Stomach (tissue), 8 donors: ENCODE measurements at regions not wholly inside any gene's neighbourhood (a gene's known extent, or its start where the extent isn't known, plus 50 kb on each side); places are given as distances from the start of the nearest gene placed in this dataset.

Experiments
- DNase-seq, 2 donors: peaks; one replicate each; pipeline versions ENCODE4 v3.0.0 to v3.0.0-alpha.2; 2013 to 2019
- H3K27ac ChIP-seq, 5 donors: fragments of 200-600 bp in 4 of 5; sonication (generic) in 4 of 5; one replicate each; pipeline ENCODE4 v1.5.1; 2013 to 2019; ENCODE audit warnings: mild to moderate bottlenecking in 1 of 5, moderate library complexity in 1 of 5
- H3K27me3 ChIP-seq, 3 donors: fragments of 200-600 bp; sonication (generic); one replicate each; pipeline ENCODE4 v1.5.1; 2017 to 2019; ENCODE audit warnings: mixed run types in 1 of 3
- H3K36me3 ChIP-seq, 4 donors: fragments of 200-600 bp; sonication (generic); 1 replicate in 3 of 4; 2 replicates in 1 of 4; pipeline ENCODE4 v1.5.1; 2016 to 2019
- H3K4me1 ChIP-seq, 4 donors: fragments of 200-600 bp; sonication (generic); one replicate each; pipeline ENCODE4 v1.5.1; 2016 to 2019
- H3K4me3 ChIP-seq, 4 donors: fragments of 200-600 bp; sonication (generic) in 3 of 4; one replicate each; pipeline ENCODE4 v1.5.1; 2016 to 2019; ENCODE audit warnings: mild to moderate bottlenecking in 1 of 4
- H3K9me3 ChIP-seq, 4 donors: fragments of 200-600 bp; sonication (generic); one replicate each; pipeline ENCODE4 v1.5.1; 2016 to 2019
- EP300 ChIP-seq: sonication (generic); formaldehyde crosslinking; IDR thresholded peaks from one replicate; pipeline ENCODE4 v1.6.1; 2017; ENCODE audit warnings: antibody characterized with exemption
- POLR2A ChIP-seq, 4 donors: fragments of 450-650 bp; IDR thresholded peaks; one replicate each; pipeline ENCODE4 v1.6.1; 2016; ENCODE audit warnings: antibody characterized with exemption in 4 of 4, control low read depth in 2 of 4, mild to moderate bottlenecking in 1 of 4, moderate library complexity in 1 of 4
- POLR2AphosphoS5 ChIP-seq, 3 donors: sonication (generic); formaldehyde crosslinking; IDR thresholded peaks; one replicate each; pipeline ENCODE4 v1.6.1; 2016; ENCODE audit warnings: antibody characterized with exemption in 3 of 3
- WGBS, 5 donors: extraction: QIAGEN DNeasy Blood & Tissue Kit in 3 of 5; methylation state at CpG; one replicate each; pipeline versions ENCODE4 v1.1.5 to v1.1.7; 2013 to 2018; 5-methylcytosine and 5-hydroxymethylcytosine counted together
- intact Hi-C: fragments of 100-400 bp; cut with DNase I; formaldehyde crosslinking; loops from one replicate; pipeline ENCODE4 v1.15.1; 2023; ENCODE audit warnings: low total_unique reads
- TF ChIP-seq, protein P1 (sequence below), 7 experiments: fragments of 450-650 bp in 4 of 7; fragments of 200-600 bp in 3 of 7; sonication (generic) in 3 of 7; IDR thresholded peaks; one replicate each; pipeline ENCODE4 v1.5.1; 2016 to 2019; ENCODE audit warnings: antibody characterized with exemption in 7 of 7, control low read depth in 2 of 7, mild to moderate bottlenecking in 1 of 7
- donor health status: healthy with polysubstance abuse.
- donor health status: Bipolar disorder and iron deficiency.
- donor health status: healthy.

DNA sequence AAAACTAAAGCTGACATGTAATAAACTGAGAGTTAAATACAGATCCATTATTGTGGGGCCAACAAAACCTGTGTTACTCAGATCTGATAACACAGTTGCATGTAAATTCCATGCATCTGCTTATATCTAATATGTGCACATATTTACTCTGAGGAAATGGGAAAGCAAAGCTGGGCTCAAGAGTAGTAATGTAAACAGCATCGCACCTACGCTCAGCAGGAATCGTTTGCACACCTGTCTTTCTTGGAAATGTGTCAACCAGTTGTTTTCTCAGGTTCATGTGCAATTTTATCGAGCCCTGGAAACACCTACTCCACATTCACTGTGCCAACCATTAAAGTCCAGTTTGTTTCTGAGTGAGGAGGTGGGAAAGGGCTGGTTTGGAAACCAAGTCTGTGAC is 80.3 kb upstream of the CNKSR3 start:
- H3K4me3 ChIP-seq: no peak overlapping the region
- H3K36me3 ChIP-seq: no peaks in the 10 kb centered on the region
- peak; percentile 55 to 81 for DNase-seq
- H3K9me3 ChIP-seq: no peaks in the 10 kb centered on the region
- peaks cover 0 to 12% (median 6%) of the 10 kb centered on the region in 4 donors for H3K4me1 ChIP-seq
- no peaks in the 10 kb centered on the region for H3K27me3 ChIP-seq
- 18 to 47% (median 34%) methylated on average over 4 of the region's 4 CpGs for WGBS, 5 donors
- TF ChIP-seq POLR2AphosphoS5 (IDR thresholded peaks at IDR 0.05): peak; percentile 58 to 87 (median 65)
- TF ChIP-seq, protein P1, sequence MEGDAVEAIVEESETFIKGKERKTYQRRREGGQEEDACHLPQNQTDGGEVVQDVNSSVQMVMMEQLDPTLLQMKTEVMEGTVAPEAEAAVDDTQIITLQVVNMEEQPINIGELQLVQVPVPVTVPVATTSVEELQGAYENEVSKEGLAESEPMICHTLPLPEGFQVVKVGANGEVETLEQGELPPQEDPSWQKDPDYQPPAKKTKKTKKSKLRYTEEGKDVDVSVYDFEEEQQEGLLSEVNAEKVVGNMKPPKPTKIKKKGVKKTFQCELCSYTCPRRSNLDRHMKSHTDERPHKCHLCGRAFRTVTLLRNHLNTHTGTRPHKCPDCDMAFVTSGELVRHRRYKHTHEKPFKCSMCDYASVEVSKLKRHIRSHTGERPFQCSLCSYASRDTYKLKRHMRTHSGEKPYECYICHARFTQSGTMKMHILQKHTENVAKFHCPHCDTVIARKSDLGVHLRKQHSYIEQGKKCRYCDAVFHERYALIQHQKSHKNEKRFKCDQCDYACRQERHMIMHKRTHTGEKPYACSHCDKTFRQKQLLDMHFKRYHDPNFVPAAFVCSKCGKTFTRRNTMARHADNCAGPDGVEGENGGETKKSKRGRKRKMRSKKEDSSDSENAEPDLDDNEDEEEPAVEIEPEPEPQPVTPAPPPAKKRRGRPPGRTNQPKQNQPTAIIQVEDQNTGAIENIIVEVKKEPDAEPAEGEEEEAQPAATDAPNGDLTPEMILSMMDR (IDR thresholded peaks at IDR 0.05): no peak
- intact Hi-C loops: no loop called here
- H3K27ac ChIP-seq: peak overlapping the region in 3 of 5 donors; percentile 36 to 65 (median 61)

DNA sequence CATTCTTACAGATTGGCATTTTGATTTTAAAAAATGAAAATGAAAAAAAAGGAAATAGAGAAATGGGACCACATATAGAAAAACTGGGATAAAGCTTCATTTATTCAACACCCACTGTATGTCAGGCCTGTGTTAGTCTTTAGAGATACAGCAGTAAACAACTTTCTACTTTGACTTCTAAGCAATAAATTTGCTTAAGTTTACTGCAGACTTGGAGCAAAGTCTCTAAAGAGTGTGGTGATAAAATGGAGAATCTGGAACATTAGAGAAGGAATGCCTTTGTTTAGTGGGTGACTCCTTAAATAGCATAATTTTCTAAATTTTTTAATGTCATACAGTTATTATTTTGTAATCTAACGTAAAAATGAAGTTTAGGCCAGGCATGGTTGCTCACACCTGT is 80.7 kb upstream of the CNKSR3 start:
- Histone ChIP-seq H3K27ac (peak overlapping the region; percentile 15 to 68 (median 61)), H3K27me3 (no peaks in the 10 kb centered on the region), H3K4me3 (no peak overlapping the region), H3K9me3 (no peaks in the 10 kb centered on the region), H3K4me1 (peaks cover 0 to 12% (median 6%) of the 10 kb centered on the region in 4 donors), H3K36me3 (no peaks in the 10 kb centered on the region)
- intact Hi-C loops: no loop called here
- DNase-seq: no peak
- TF ChIP-seq, protein P1 (IDR thresholded peaks at IDR 0.05): no peak
- TF ChIP-seq POLR2AphosphoS5 (IDR thresholded peaks at IDR 0.05) (no peak), POLR2A (IDR thresholded peaks at IDR 0.05) (no peak), EP300 (no peak)
- 75 to 89% (median 87%) methylated on average over 1 of the region's 1 CpG for WGBS, 5 donors

DNA sequence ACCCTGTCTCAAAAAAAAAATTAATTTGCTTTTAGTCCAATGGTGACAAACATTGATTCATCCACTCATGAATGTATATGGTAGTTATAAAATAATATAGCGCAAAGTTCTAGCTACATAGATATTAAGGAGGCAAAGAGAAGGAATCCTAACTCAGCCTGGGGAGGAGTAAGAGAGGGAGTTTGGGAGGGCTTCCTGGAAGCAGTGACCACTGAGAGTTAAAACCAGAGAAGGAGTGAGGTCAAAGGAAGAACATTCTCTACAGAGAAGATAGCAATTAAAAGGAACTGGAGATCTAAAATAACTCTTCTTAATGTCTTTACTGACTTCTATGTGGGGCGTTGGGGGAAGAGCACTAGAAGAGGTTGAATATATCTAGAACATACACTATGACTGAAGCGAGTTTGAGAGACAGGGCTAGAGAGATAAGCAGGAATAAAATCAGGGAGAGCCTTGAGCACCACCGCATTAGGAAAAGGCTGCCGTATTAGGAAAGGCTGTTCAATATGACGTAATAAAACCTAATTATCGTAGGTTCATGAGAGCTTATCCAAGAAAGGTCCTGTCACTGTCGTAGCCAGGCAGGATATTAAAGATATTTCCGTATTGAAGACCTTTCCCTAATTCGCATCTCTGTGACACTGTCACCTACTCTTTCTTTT is 81.8 kb upstream of the CNKSR3 start:
- Histone ChIP-seq H3K4me1 (peaks cover 0 to 12% (median 6%) of the 10 kb centered on the region in 4 donors), H3K9me3 (no peaks in the 10 kb centered on the region), H3K27me3 (no peaks in the 10 kb centered on the region), H3K4me3 (no peak overlapping the region), H3K36me3 (no peaks in the 10 kb centered on the region), H3K27ac (peak overlapping the region in 4 of 5 donors; percentile 13 to 65 (median 48))
- no peak for DNase-seq
- intact Hi-C loops: no loop called here
- no peak for TF ChIP-seq POLR2A (IDR thresholded peaks at IDR 0.05)
- TF ChIP-seq EP300: no peak
- TF ChIP-seq POLR2AphosphoS5 (IDR thresholded peaks at IDR 0.05): no peak
- TF ChIP-seq, protein P1 (IDR thresholded peaks at IDR 0.05): no peak
- WGBS, 5 donors: 84 to 95% (median 90%) methylated on average over 10 of the region's 10 CpGs

DNA sequence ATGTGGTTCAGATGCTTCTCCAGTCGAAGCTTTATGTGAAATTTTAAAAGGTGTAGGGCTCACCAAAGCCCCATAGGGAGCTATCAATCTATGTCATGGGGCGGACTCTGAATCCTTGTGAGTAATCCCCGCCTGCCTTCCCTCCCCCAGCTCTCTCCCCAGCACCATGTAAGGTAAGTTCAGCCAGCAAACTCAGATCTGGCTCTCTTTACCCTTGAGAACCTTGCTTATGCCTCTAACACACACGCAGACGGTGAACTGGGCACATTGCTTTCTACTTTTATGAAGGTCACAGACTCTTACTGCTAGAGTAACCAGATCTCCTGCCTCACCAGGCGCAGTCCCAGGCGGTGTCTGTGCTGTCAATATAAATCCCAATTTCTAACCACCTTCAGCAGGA is 82.6 kb upstream of the CNKSR3 start:
- peak in 1 of 2 donors; percentile 81 for DNase-seq
- 61 to 76% (median 68%) methylated on average over 7 of the region's 7 CpGs for WGBS, 5 donors
- intact Hi-C loops: no loop called here
- peak overlapping the region; percentile 13 to 65 (median 41) for H3K27ac ChIP-seq
- no peaks in the 10 kb centered on the region for H3K9me3 ChIP-seq
- H3K36me3 ChIP-seq: no peaks in the 10 kb centered on the region
- no peak overlapping the region for H3K4me3 ChIP-seq
- peaks cover 0 to 12% (median 6%) of the 10 kb centered on the region in 4 donors for H3K4me1 ChIP-seq
- TF ChIP-seq EP300: no peak
- no peak for TF ChIP-seq POLR2A (IDR thresholded peaks at IDR 0.05)
- peak in 2 of 3 donors; percentile 10 to 57 for TF ChIP-seq POLR2AphosphoS5 (IDR thresholded peaks at IDR 0.05)
- H3K27me3 ChIP-seq: no peaks in the 10 kb centered on the region
